GM18867 (cell line): ENCODE measurements at regions not wholly inside any gene's neighbourhood (a gene's known extent, or its start where the extent isn't known, plus 50 kb on each side); places are given as distances from the start of the nearest gene placed in this dataset.

Source experiments
- ATAC-seq: cut with Tn5 transposase; IDR thresholded peaks from one replicate; pipeline ENCODE4 v1.9.1; 2021; ENCODE audit warnings: mild to moderate bottlenecking, moderate library complexity; ENCODE audit not compliant: unreplicated experiment

DNA sequence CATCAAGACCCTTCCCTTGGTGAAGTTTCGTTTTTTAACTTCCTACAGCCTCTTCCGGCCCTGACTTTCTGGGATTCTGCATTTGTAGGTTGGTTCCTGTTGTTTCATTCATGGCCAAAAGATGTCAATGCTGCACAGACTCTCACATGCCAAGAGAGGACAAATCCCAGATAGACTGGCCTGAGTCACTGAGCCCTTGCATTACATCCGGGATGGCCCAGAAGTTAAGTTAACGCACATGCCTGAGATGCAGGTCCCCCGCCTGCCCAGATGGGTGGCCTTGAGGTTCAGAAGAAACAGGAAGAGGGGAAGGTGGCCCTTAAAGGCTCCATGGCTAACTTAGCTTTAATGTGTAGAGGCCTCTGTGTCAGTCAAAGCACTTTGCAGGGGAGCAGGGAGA is 51.6 kb upstream of the SRGAP3 start:
- no peak for ATAC-seq

DNA sequence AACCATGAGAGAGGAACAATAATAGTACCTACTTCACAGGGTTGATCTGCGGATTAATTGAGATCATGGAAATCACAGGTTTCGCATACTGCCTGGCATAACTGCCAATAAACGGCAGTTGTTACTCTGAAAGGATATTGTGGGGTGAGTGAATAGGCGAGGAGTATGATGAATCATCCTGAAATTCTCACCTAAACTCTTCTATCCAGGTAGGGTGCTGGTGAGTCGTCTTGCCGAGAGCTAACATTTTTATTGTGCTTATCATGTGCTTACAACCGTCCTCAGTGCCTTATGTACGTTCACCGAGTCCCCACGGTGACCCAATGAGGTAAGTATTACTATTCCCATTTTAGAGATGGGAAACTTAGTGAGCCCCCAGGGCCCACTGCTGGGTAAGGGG is 52.4 kb upstream of the SRGAP3 start:
- ATAC-seq: no peak

DNA sequence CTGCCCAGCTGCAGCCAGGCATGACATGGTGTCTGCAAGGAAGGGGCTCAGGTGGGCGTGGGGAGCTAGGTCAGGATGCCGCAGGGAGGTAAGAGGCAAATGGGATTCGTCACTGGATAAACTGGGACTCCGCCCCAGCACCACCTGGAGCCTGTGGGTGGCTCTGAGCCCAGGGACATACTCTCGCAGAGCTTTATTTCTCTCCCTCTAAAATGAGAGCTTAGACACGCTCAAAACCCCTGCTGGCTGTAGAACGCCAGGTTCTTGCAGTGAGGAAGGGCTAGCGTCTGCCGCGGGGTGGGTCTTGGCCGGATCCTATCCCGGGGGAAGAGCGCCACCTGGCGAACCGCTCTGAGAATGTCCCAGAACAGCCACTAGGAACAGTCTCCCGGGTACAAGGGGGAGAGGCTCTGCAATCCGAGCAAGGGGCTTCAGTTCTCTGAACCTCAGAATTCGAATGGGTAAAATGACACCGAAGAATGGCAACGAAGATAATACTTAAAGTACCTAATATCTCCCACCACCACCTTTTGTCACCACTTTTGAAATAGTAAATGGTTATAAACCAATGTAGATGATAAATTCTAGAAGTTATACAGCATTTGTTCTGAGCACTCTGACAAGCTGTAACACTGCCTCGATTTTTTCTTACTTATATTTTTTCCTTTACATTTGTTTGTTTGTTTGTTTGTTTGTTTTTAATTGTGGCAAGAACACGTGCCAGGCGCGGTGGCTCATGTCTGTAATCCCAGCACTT is 53.2 kb upstream of the SRGAP3 start:
- peak; percentile 82 for ATAC-seq

DNA sequence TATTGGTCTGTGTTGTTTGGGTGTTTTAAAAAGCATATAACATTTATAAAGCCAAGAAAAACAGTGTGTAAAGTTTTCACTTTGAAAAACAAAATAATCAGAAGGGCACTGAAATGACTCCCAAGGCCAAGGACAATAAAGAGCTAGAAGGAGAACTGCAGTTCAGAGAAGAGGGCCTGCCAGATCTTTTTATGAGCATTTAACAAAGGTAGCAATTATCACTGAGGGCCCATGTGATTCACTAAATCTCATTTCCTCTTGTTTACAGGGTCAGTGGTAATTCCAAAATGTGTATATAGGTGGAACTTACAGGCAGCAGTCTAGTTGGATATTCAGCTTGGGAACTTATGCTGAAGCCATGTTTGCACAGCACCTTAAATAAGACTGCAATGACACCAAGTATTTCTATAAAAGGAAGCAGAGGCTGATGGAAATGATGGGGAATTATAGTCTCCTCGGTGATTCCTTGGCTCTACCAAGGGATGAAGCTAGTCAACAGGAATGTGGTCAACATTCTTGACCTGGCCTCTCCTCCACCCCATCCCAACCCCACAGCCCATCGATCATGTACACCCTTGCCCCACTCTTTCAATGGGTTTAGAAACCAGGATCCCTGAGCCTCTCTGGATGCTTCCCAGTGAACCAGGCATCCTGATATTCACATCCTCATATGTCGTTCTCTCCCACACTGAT is 54.4 kb upstream of the THUMPD3 start:
- ATAC-seq: no peak

DNA sequence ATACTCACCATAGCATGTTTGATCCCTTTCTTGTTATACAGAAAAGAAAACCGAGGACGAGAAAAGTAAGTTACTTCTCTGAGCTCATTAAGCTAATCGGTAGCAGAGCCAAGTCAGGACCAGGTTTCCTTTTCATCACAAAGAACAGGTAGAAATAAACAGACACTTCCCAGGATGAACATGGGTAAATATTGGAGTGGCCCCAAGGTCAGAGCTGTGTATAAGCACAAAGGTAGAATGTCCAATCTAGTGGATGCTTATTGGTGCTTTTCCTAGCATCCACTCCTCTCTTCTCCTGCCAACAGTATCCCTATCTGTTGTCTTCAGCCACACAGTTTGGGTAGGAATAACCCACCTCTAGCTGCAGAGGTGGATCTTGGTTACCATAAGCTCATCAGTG is 52.8 kb upstream of the THUMPD3 start:
- ATAC-seq: no peak

DNA sequence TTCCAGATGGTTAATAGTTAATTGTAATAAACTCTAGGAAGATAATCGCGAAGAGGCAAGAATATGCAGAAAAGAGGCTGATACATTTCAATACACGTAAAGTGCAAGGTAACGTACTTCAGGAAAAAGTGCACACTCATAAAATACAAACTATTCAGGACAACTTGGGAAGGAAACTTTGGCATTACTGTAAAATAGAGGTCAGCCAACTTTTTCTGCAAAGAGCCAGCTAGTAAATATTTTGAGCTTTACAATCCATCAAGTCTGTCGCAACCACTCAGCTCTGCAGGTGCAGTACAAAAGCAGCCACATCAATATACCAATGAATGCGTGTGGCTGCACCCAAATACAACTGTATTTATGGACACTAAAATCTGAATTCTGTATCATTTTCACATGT is 51.6 kb upstream of the THUMPD3 start:
- no peak for ATAC-seq
